GM19023 (cell line): ENCODE measurements at regions not wholly inside any gene's neighbourhood (a gene's known extent, or its start where the extent isn't known, plus 50 kb on each side); places are given as distances from the start of the nearest gene placed in this dataset.
"Not testable (repeated sequence)": the region's sequence is repeated elsewhere in the genome, so short reads cannot be mapped to it uniquely, and the experiment has no call there.

Source experiments
- ATAC-seq: cut with Tn5 transposase; IDR thresholded peaks from one replicate; pipeline ENCODE4 v1.9.1; 2021; ENCODE audit warnings: mild to moderate bottlenecking, moderate library complexity; ENCODE audit not compliant: unreplicated experiment

DNA sequence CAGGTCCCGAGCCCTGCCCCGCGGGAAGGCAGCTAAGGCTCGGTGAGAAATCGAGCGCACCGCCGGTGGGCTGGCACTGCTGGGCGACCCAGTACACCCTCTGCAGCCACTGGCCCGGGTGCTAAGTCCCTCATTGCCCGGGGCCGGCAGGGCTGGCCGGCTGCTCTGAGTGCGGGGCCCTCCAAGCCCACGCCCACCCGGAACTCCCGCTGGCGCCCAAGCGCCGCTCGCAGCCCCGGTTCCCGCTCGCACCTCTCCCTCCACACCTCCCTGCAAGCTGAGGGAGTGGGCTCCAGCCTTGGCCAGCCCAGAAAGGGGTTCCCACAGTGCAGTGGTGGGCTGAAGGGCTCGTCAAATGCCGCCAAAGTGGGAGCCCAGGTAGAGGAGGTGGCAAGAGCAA, 63.2 kb upstream of the IER3 start:
- ATAC-seq = not testable (repeated sequence)

DNA sequence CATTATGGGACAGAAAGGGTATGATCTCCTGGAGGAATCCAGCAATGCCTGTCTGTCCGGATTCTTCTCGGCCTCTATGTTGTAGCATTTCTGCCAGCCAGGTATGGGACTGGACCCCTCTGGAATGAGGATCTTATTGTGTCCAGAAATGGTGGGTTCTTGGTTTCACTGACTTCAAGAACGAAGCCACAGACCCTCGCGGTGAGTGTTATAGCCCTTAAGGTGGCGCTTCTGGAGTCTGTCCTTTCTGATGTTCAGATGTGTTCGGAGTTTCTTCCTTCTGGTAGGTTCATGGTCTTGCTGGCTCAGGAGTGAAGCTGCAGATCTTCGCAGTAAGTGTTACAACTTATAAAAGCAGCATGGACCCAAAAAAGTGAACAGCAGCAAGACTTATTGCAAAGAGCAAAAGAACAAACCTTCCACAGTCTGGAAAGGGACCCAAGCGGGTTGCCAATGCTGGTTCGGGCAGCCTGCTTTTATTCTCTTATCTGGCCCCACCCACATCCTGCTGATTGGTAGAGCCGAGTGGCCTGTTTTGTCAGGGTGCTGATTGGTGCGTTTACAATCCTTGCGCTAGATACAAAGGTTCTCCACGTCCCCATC, 62.3 kb upstream of the IER3 start:
- ATAC-seq = no peak

DNA sequence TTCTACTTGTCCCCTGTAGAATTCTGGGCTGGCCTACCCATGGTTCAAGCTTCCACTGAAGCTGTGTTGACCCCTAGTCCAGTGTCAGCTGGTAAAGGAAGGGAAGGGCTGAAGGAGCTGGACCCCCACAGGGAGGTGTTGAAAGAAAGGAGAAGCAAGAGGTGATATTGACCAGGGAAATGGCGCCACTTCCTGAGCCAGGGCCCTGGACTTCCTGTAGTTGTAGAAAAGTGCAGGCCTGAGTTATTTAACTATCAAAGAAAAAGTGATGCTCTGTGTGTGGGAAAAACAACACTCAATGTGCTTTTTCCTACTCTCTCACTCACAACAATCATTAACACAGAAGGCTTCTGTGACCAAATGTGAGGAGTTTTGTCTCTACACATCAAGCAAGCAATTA, 60.0 kb upstream of the IER3 start:
- no peak for ATAC-seq

DNA sequence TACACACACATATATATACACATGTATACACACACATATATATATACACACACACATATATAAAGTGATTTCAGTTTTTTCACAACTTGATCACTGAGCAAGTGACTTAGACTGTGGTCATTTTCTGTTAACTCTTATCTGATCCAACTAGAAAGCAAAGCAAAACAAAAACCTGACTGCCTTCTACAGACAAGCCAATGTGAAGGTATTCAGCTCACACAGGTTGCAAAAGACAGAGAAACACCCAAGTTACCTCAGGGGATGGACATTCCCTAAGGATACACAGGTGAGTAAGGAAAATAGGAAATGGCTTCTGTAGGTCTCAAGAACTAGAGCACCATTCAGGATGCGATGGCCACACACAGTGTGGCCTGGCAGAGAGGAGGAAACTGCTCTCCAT, 58.4 kb upstream of the IER3 start:
- ATAC-seq = no peak

DNA sequence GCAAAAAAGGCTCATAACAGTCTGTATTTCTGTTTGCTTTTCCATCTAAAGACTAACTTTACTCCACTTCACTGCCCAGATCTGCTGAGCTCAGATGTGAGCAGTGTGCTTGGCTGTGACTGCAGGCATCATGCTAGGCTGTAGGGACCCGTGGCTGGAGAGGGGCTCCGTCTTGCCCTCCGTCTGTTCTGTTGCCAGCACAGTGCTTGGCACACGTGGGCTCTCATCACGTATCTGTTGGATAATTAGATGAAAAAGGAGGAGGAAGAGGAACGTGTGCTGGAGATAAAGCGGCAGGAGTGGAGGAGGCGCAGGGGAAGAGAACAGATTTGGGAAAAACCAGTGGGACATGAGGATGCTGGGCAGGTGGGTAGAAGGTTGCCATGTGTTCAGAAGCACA, 57.6 kb upstream of the IER3 start:
- no peak for ATAC-seq

DNA sequence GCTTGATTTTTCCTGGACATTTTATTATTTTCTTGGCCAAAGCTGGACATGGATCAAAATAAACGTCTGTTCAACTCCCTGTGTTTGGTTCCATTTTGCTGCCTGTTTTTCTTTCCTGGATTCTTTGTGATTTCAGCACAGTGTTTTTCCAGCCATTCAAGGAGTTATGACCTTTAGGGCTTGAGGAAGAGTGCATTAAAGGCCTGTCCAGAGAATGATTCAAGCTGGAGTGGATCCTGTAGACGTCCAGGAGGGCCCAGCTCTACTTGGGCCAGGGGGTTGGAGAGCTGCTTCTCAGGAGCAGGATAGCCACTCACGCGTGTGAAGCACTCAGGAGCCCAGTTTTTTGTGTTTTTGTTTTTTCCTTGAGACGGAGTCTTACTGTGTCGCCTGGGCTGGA, 56.5 kb upstream of the IER3 start:
- ATAC-seq = no peak

DNA sequence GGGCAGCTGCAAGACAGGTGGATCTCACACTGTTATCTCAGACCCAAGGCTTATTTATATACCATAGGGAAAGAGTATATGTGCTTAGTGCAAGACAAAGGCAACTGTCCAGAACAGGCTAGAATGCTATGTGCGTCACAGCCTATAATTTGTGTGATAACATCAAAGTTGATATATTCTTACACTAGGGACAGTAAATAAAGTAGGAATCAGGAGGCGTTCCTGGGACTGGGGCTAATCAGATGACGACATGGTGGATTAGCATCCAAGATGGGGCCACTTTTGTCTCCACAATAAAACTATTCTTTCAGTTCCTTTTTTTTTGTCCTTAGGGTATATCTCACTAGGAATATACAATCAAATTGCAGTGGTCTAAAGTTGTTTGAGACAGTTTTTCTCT, 54.9 kb upstream of the IER3 start:
- ATAC-seq = no peak

DNA sequence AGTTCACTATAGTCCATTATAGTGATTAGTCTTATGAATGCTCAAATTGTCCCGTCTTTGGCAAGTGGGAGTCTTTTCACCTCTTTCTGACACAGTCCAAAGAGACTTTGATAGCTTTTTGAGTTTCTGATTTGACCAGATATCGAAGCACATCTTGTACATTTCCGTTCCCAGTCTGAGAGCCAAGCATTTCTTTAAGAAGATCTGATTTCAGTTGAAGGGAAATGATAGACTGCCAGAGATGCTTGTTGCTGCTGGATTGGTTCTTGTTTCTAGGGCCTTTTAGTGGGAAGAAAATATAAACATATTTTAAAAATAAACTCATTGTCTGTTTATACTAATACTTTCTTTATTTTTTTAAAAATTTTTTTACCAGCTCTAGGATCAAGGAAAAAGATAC, 54.1 kb upstream of the IER3 start:
- no peak for ATAC-seq

DNA sequence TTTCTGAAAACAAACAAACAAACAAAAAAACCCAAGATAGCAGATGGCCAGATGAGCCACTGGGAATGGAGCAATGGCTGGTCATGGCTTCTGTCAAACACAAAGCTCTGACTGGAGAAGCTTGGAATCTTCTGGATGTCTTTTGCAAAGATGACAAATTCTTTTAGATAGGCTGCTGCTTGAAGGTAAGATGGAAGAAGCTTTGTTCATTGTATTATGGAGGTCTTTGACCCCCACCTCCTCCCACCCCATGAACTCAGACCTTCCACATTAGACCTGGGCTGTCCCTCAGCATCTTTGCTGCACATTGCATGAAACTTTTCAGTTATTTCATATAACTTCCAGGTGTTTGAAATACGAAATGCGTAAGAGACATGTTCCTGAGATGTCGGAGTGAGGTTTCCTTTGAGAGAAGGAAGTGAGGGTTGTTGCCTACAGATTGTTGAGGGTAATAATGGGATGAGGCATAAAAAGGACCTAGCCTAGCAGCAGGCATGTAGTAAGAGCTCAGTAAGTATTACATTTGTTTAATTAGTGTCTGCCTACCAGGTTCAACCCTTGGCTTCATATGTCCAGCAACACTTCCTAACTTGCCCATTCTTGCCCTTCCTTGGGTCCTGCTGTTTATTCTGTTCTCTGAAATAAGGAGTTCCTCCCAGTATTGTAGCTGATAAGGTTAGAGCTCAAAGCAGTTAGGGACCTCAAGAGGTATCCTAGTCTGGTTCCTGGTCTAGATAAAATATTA, 51.4 kb upstream of the IER3 start:
- ATAC-seq = no peak
